HG03457 (cell line): ENCODE measurements at regions not wholly inside any gene's neighbourhood (a gene's known extent, or its start where the extent isn't known, plus 50 kb on each side); places are given as distances from the start of the nearest gene placed in this dataset.

Source experiments
- ATAC-seq: cut with Tn5 transposase; IDR thresholded peaks from one replicate; pipeline ENCODE4 v1.9.1; 2021; ENCODE audit warnings: moderate number of reproducible peaks; ENCODE audit not compliant: unreplicated experiment

- no peak for ATAC-seq
Observed at GRCh38 chr10:2139746-2140145, 402.4 kb upstream of the ADARB2 start.

GRCh38 chr10:2137549-2138174 lies 400.3 kb upstream of the ADARB2 start:
- ATAC-seq, result no peak

- no peak for ATAC-seq
Observed at GRCh38 chr10:2130705-2131305, 393.5 kb upstream of the ADARB2 start.

- no peak for ATAC-seq
Observed at GRCh38 chr10:2128991-2129390, 391.7 kb upstream of the ADARB2 start.

GRCh38 chr10:2124135-2124534 lies 386.8 kb upstream of the ADARB2 start:
- no peak for ATAC-seq

- ATAC-seq, result no peak
Observed at GRCh38 chr10:2122431-2123124, 385.3 kb upstream of the ADARB2 start.

- no peak for ATAC-seq
Observed at GRCh38 chr10:2121929-2122328, 384.6 kb upstream of the ADARB2 start.

GRCh38 chr10:2121315-2121714 lies 384.0 kb upstream of the ADARB2 start:
- ATAC-seq, result no peak

- ATAC-seq, result no peak
Observed at GRCh38 chr10:2120746-2121145, 383.4 kb upstream of the ADARB2 start.

GRCh38 chr10:2119316-2119715 lies 382.0 kb upstream of the ADARB2 start:
- ATAC-seq, result no peak

GRCh38 chr10:2118201-2118600 lies 380.9 kb upstream of the ADARB2 start:
- no peak for ATAC-seq

GRCh38 chr10:2117641-2118040 lies 380.3 kb upstream of the ADARB2 start:
- ATAC-seq, result no peak

- no peak for ATAC-seq
Observed at GRCh38 chr10:2111965-2112364, 374.6 kb upstream of the ADARB2 start.

GRCh38 chr10:2108496-2108895 lies 371.2 kb upstream of the ADARB2 start:
- ATAC-seq, result no peak

GRCh38 chr10:2106641-2107040 lies 369.3 kb upstream of the ADARB2 start:
- ATAC-seq, result no peak

- ATAC-seq, result no peak
Observed at GRCh38 chr10:2099321-2099720, 362.0 kb upstream of the ADARB2 start.

- ATAC-seq, result no peak
Observed at GRCh38 chr10:2097937-2098336, 360.6 kb upstream of the ADARB2 start.

GRCh38 chr10:2094171-2094570 lies 356.8 kb upstream of the ADARB2 start:
- ATAC-seq, result no peak

- no peak for ATAC-seq
Observed at GRCh38 chr10:2083591-2083990, 346.3 kb upstream of the ADARB2 start.

- ATAC-seq, result no peak
Observed at GRCh38 chr10:2081501-2081900, 344.2 kb upstream of the ADARB2 start.

GRCh38 chr10:2079603-2080078 lies 342.3 kb upstream of the ADARB2 start:
- no peak for ATAC-seq

- no peak for ATAC-seq
Observed at GRCh38 chr10:2077231-2077630, 339.9 kb upstream of the ADARB2 start.
